Activated naive CD8-positive, alpha-beta T cell treated with anti-CD3 and anti-CD28 coated beads, Interleukin-2, amount 10 ng/mL, durations not matched to agents 7 days and 5 days (primary cell): ENCODE measurements at regions not wholly inside any gene's neighbourhood (a gene's known extent, or its start where the extent isn't known, plus 50 kb on each side); places are given as distances from the start of the nearest gene placed in this dataset.

Source experiments
- ATAC-seq: fragments of 150-1000 bp; cut with Tn5 transposase; one replicate; pipeline ENCODE4 v1.10.0; 2021; ENCODE audit warnings: low read depth, moderate library complexity
- POLR2A ChIA-PET: fragments of 350-600 bp; sonication (Branson Sonifier 250); formaldehyde crosslinking; loops from one replicate; lab custom pipeline; 2021; ENCODE audit warnings: antibody characterized with exemption; lab: Charles Lee
- DNase-seq: peaks from one replicate; pipeline ENCODE4 v3.0.0; 2021
- H3K27ac Mint-ChIP-seq: one replicate; pipeline ENCODE4 v1.8.0; 2022; ENCODE audit warnings: mild to moderate bottlenecking, mixed read lengths
- H3K27me3 Mint-ChIP-seq: one replicate; pipeline ENCODE4 v1.8.0; 2022; ENCODE audit warnings: mild to moderate bottlenecking, moderate library complexity, mixed read lengths
- H3K36me3 Mint-ChIP-seq: one replicate; pipeline ENCODE4 v1.8.0; 2021; ENCODE audit warnings: mild to moderate bottlenecking, mixed read lengths
- H3K4me1 Mint-ChIP-seq: one replicate; pipeline ENCODE4 v1.8.0; 2021; ENCODE audit warnings: mixed read lengths
- H3K4me3 Mint-ChIP-seq: one replicate; pipeline ENCODE4 v1.8.0; 2022; ENCODE audit warnings: mild to moderate bottlenecking, moderate library complexity, mixed read lengths
- H3K9me3 Mint-ChIP-seq: one replicate; pipeline ENCODE4 v1.8.0; 2021; ENCODE audit warnings: mixed read lengths

GRCh38 chr1:191176131-191176530, 698.5 kb upstream of the BRINP3 start:
- no peak overlapping the region for H3K4me3 Mint-ChIP-seq
- H3K4me1 Mint-ChIP-seq, result peaks cover 2% of the 10 kb centered on the region
- POLR2A ChIA-PET, result no interaction called here
- no peak for DNase-seq
- no peak overlapping the region for H3K27ac Mint-ChIP-seq
- H3K36me3 Mint-ChIP-seq, result no peaks in the 10 kb centered on the region
- H3K27me3 Mint-ChIP-seq, result no peaks in the 10 kb centered on the region
- H3K9me3 Mint-ChIP-seq, result peaks cover 2% of the 10 kb centered on the region
- no peak for ATAC-seq

- H3K9me3 Mint-ChIP-seq, result peaks cover 2% of the 10 kb centered on the region
- POLR2A ChIA-PET, result no interaction called here
- DNase-seq, result no peak
Observed at GRCh38 chr1:191206513-191207207, 729.0 kb upstream of the BRINP3 start.

GRCh38 chr1:191222206-191222605, 744.5 kb upstream of the BRINP3 start:
- DNase-seq, result no peak
- H3K4me3 Mint-ChIP-seq, result no peak overlapping the region
- no peaks in the 10 kb centered on the region for H3K4me1 Mint-ChIP-seq
- H3K27me3 Mint-ChIP-seq, result no peaks in the 10 kb centered on the region
- H3K36me3 Mint-ChIP-seq, result no peaks in the 10 kb centered on the region
- POLR2A ChIA-PET, result no interaction called here
- H3K9me3 Mint-ChIP-seq, result peaks cover 7% of the 10 kb centered on the region
- no peak for ATAC-seq
- H3K27ac Mint-ChIP-seq, result no peak overlapping the region

More at GRCh38 chr1:191206513-191207207, 729.0 kb upstream of the BRINP3 start:
- Mint-ChIP-seq H3K36me3 (no peaks in the 10 kb centered on the region), H3K27ac (no peak overlapping the region), H3K4me3 (no peak overlapping the region), H3K4me1 (no peaks in the 10 kb centered on the region), H3K27me3 (no peaks in the 10 kb centered on the region)
- ATAC-seq, result no peak

- POLR2A ChIA-PET, result no interaction called here
- ATAC-seq, result no peak
- Mint-ChIP-seq H3K9me3 (peaks cover 6% of the 10 kb centered on the region), H3K4me1 (no peaks in the 10 kb centered on the region), H3K27me3 (no peaks in the 10 kb centered on the region), H3K36me3 (no peaks in the 10 kb centered on the region), H3K4me3 (no peak overlapping the region), H3K27ac (no peak overlapping the region)
- DNase-seq, result no peak
Observed at GRCh38 chr1:191240925-191241324, 763.3 kb upstream of the BRINP3 start.

GRCh38 chr1:191255354-191256054, 777.8 kb upstream of the BRINP3 start:
- no peaks in the 10 kb centered on the region for H3K4me1 Mint-ChIP-seq
- H3K27me3 Mint-ChIP-seq, result no peaks in the 10 kb centered on the region
- POLR2A ChIA-PET, result no interaction called here

GRCh38 chr1:191256917-191257316, 779.3 kb upstream of the BRINP3 start:
- peaks cover 14% of the 10 kb centered on the region for H3K9me3 Mint-ChIP-seq
- H3K4me1 Mint-ChIP-seq, result no peaks in the 10 kb centered on the region
- H3K27me3 Mint-ChIP-seq, result no peaks in the 10 kb centered on the region
- no peak for DNase-seq
- H3K27ac Mint-ChIP-seq, result no peak overlapping the region
- no peaks in the 10 kb centered on the region for H3K36me3 Mint-ChIP-seq
- ATAC-seq, result no peak
- POLR2A ChIA-PET, result no interaction called here
- no peak overlapping the region for H3K4me3 Mint-ChIP-seq

More at GRCh38 chr1:191255354-191256054, 777.8 kb upstream of the BRINP3 start:
- Mint-ChIP-seq H3K36me3 (no peaks in the 10 kb centered on the region), H3K9me3 (peaks cover 13% of the 10 kb centered on the region), H3K4me3 (no peak overlapping the region), H3K27ac (no peak overlapping the region)
- DNase-seq (no peak), ATAC-seq (no peak)

- Mint-ChIP-seq H3K4me3 (no peak overlapping the region), H3K27ac (no peak overlapping the region), H3K9me3 (peaks cover 12% of the 10 kb centered on the region), H3K27me3 (no peaks in the 10 kb centered on the region), H3K36me3 (no peaks in the 10 kb centered on the region), H3K4me1 (no peaks in the 10 kb centered on the region)
- ATAC-seq, result no peak
- no peak for DNase-seq
- POLR2A ChIA-PET, result no interaction called here
Observed at GRCh38 chr1:191260056-191260455, 782.4 kb upstream of the BRINP3 start.

GRCh38 chr1:191261111-191261510, 783.4 kb upstream of the BRINP3 start:
- Mint-ChIP-seq H3K27ac (no peak overlapping the region), H3K27me3 (no peaks in the 10 kb centered on the region), H3K9me3 (peaks cover 9% of the 10 kb centered on the region), H3K4me3 (no peak overlapping the region), H3K36me3 (no peaks in the 10 kb centered on the region), H3K4me1 (no peaks in the 10 kb centered on the region)
- POLR2A ChIA-PET, result no interaction called here
- ATAC-seq (no peak), DNase-seq (no peak)

- POLR2A ChIA-PET, result no interaction called here
- Mint-ChIP-seq H3K4me1 (no peaks in the 10 kb centered on the region), H3K4me3 (no peak overlapping the region), H3K27me3 (no peaks in the 10 kb centered on the region), H3K27ac (no peak overlapping the region), H3K36me3 (no peaks in the 10 kb centered on the region), H3K9me3 (peaks cover 12% of the 10 kb centered on the region)
- no peak for ATAC-seq
- no peak for DNase-seq
Observed at GRCh38 chr1:191279266-191279800, 801.7 kb upstream of the BRINP3 start.

GRCh38 chr1:191284175-191284574, 806.5 kb upstream of the BRINP3 start:
- Mint-ChIP-seq H3K9me3 (peaks cover 13% of the 10 kb centered on the region), H3K36me3 (no peaks in the 10 kb centered on the region), H3K27me3 (no peaks in the 10 kb centered on the region), H3K4me1 (no peaks in the 10 kb centered on the region), H3K27ac (no peak overlapping the region), H3K4me3 (no peak overlapping the region)
- no peak for DNase-seq
- POLR2A ChIA-PET, result no interaction called here
- ATAC-seq, result no peak

- POLR2A ChIA-PET, result no interaction called here
- Mint-ChIP-seq H3K36me3 (no peaks in the 10 kb centered on the region), H3K27ac (no peak overlapping the region), H3K4me1 (no peaks in the 10 kb centered on the region), H3K9me3 (no peaks in the 10 kb centered on the region), H3K27me3 (no peaks in the 10 kb centered on the region), H3K4me3 (no peak overlapping the region)
- ATAC-seq, result no peak
- no peak for DNase-seq
Observed at GRCh38 chr1:191290441-191290840, 812.8 kb upstream of the BRINP3 start.

- Mint-ChIP-seq H3K36me3 (no peaks in the 10 kb centered on the region), H3K9me3 (peaks cover 4% of the 10 kb centered on the region), H3K4me1 (no peaks in the 10 kb centered on the region), H3K27ac (no peak overlapping the region), H3K4me3 (no peak overlapping the region), H3K27me3 (no peaks in the 10 kb centered on the region)
- no peak for DNase-seq
- no peak for ATAC-seq
- POLR2A ChIA-PET, result no interaction called here
Observed at GRCh38 chr1:191305370-191305769, 827.7 kb upstream of the BRINP3 start.

GRCh38 chr1:191306916-191307315, 829.3 kb upstream of the BRINP3 start:
- Mint-ChIP-seq H3K36me3 (no peaks in the 10 kb centered on the region), H3K27ac (no peak overlapping the region), H3K4me3 (no peak overlapping the region), H3K4me1 (no peaks in the 10 kb centered on the region), H3K27me3 (no peaks in the 10 kb centered on the region), H3K9me3 (peaks cover 4% of the 10 kb centered on the region)
- DNase-seq (no peak), ATAC-seq (no peak)
- POLR2A ChIA-PET, result no interaction called here

GRCh38 chr1:191320062-191320461, 838.2 kb upstream of the RGS18 start:
- DNase-seq (no peak), ATAC-seq (no peak)
- POLR2A ChIA-PET, result no interaction called here
- Mint-ChIP-seq H3K27me3 (no peaks in the 10 kb centered on the region), H3K27ac (no peak overlapping the region), H3K4me3 (no peak overlapping the region), H3K36me3 (no peaks in the 10 kb centered on the region), H3K4me1 (no peaks in the 10 kb centered on the region), H3K9me3 (no peaks in the 10 kb centered on the region)
